Raji (cell line): ENCODE measurements at regions not wholly inside any gene's neighbourhood (a gene's known extent, or its start where the extent isn't known, plus 50 kb on each side); places are given as distances from the start of the nearest gene placed in this dataset.

Experiments
- POLR2A ChIP-seq: IDR thresholded peaks from 2 replicates; pipeline ENCODE4 v1.6.1; 2011; ENCODE audit warnings: low read depth, low read length, control low read depth; ENCODE audit not compliant: insufficient read depth

DNA sequence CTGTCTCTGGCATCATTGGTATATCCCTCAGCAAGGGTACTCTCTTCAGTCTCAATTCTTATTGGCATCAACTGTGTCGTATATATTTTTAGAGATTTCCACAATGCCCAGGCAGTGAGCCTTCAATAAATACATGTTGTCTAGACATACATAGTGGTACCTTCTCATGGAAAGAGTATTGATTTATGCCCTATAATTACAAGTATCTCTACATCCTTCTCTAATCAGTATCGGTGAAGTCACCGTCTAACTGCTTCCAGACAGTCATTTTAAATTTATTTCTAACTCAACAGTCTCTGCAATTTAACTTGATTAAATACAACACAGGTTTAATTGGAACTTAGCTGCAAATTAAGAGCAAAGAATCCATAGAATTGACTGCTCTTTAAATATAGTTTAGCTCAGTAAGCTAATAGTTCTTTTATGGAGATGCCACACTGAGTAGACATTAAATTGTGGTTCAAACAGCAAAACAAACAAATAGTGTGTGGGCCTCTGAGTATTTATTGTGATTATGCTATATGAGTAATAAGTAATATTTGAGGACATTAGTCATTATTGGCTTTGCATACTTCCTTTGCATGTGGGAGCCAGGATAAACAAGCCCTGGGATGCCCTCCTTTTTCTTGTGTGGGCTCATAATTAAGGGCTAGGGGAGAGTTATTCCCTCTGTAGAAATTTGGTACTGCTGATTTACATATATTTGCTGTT is 126.9 kb upstream of the DUSP10 start:
- TF ChIP-seq POLR2A: no peak

DNA sequence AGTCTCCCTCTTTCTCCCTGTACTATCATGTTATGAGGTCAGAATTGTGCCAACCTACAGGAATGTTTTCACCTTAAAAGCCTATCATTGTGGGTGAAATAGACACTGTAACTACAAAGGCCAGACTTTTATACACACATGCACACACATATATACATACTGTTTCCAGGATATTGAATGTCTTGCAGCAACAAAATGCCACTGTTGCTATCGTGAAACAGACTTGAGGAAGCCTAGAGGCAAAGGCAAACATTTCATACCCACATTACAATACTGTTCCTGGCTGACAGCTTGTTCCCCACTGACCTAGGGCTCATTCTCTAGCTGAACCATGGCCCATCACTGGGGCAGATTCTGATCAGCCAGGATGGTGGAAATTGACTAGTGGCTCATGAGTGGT is 125.1 kb upstream of the DUSP10 start:
- TF ChIP-seq POLR2A: no peak

DNA sequence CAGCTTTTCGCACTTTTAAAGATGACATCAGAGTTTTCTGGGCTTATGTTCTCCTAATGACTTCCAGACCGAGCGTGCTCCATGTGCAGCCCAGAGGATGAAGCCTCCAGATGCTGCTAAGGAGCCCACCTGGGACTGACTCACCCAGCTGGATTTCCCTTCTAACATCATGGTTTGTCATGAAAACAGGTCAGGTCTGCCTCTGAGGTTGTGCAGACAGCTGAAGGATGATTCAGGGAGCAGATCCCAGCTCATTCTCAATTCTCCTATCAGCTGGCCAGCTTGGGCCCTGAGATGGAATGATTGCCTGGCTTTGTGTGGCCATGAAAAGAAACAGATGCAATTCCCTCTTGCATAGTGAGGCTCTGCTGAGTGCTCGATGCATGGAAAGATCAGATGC is 123.9 kb upstream of the DUSP10 start:
- TF ChIP-seq POLR2A: no peak

DNA sequence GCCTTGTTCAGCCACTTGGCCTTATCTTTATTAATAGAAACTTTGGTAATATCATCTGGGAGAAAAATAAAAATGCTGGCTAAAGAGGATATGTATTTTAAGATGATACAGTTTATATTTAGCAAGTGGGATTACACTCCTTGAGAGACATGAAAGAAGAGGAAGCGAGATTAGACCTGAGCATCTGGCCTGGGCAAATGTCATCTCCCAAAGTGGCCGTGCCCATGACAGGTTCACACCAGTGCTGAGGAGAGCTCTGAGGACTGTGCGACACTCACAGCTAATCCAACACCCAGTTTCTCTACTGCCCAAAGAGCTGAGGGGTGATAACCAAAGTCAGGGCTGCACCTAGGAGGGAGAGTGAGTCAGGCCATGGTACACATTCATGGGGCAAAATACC is 121.7 kb upstream of the DUSP10 start:
- no peak for TF ChIP-seq POLR2A

DNA sequence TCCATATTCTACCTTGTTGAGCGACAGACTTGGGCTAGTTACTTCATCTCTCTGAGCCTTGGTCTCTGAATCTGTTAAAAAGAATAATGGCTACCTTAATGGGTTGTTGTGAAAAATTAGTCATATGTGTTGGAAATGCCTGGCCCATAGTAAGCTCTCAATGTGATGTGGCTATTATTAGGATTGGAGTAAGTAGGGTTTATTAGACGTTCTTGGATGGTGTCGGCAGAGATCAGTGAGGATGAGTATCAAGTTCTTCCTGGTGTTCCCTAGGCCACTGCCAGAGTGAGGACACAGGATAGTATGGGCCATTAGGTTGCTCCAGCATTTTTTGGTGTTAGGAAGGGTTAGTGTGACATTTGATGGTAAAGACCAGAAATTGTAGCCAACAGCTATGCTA is 121.1 kb upstream of the DUSP10 start:
- no peak for TF ChIP-seq POLR2A

DNA sequence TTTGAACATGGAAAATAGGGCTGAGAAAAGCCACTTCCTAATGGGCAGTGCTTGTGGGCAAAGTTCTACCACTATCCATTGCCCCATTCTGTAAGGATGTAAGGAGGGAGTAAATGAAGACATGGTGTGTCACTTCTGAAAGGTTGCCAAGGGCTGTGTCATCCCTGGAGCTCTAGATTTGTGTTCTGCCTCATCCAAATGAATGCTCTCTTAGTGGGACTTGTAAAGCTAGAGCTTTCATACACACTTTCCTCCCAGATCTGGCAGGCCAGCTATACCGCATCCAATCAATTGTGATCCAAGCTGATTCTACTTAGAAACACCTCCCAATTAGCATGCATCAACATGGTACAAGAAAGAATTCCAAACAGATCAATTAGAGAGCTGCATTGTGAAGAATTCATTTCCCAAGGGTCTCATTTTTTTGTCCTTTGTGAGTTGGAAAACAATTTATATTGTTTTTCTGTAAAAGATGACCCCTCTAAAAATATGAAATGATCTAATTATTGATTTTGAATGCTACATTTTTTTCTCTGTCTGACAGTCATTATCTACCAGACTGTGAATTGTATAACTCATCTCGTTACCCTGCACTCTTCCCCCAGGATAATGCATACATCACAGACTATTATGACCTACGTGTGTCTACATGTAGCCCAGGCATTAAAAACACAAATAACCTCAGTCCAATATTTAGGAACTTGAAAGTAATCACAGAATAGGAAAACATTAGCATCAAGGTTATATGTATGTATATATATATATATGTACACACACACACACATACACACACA is 117.1 kb upstream of the DUSP10 start:
- TF ChIP-seq POLR2A: no peak

DNA sequence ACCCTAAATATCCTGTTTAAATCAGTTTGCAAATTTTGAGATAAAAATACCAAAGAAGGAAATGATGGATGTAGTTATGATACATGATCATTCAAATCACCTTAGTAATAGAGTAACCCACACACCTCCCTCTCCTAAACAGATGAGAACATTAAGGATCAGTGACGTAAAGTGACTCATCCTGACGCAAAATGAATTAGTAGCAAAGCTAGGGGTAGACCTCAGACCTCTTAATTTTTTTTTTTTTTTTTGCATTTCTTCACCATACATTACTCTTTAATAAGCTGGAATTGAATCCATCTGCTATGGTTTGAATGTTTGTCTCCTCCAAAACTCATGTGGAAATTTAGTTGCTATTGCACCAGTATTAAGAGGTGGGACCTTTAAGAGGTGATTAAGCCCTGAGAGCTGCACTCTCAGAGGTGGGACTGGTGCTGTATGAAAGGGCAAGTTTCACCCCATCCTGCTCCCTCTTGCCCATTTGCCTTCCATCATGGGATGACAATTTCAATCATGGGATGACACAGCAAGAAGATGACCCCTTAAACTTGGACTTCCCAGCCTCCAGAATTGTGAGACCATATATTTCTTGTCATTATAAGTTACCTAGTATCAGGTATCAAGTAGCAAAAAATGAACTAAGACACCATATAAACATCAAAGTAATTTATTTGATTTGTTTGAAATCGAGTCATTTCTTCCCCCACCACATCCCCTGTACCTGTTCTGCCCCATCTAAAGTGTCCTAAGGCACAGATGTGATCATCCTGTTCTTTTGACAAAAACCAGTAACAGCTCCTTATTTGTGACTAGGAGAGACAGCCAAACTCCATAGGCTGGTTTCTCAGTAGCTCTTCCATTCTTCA is 114.6 kb upstream of the DUSP10 start:
- no peak for TF ChIP-seq POLR2A

DNA sequence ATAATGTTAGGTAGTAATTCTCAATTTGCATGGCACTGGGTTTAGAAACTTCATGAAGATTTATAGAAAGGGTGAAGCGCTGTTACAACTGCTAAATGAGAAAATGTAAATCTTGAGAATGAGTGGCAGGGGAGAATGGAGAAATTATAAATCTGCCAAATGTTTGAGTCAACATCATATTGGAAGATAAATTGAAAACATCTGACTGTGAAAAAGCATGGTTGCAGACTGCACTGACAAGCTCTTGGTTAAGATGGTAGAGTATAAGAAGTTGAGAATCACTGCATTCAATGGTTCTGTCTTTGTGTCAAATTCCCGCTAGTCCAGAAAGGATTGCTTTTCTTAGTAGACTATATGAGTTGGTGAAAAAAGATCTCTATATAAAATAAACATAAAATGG is 113.3 kb upstream of the DUSP10 start:
- no peak for TF ChIP-seq POLR2A

DNA sequence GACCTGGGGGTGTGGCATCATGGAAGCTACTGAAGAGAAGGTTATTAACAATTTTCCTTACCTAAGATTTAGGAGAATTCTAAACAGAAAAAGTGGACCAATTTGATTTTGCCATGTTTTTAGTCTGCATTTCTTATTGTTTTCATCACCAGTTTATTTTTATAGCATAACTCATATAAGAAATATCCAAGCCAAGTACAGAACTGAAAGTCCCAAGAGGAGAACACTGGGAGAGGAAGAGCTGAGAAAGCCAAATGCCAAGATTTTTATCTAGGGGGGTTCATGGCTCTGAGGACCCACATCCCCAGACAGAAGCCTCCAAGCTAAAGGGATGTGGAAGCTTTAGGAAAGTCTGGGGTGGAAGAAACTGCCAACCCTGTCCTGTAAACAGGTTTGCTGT is 109.4 kb upstream of the DUSP10 start:
- TF ChIP-seq POLR2A: no peak

DNA sequence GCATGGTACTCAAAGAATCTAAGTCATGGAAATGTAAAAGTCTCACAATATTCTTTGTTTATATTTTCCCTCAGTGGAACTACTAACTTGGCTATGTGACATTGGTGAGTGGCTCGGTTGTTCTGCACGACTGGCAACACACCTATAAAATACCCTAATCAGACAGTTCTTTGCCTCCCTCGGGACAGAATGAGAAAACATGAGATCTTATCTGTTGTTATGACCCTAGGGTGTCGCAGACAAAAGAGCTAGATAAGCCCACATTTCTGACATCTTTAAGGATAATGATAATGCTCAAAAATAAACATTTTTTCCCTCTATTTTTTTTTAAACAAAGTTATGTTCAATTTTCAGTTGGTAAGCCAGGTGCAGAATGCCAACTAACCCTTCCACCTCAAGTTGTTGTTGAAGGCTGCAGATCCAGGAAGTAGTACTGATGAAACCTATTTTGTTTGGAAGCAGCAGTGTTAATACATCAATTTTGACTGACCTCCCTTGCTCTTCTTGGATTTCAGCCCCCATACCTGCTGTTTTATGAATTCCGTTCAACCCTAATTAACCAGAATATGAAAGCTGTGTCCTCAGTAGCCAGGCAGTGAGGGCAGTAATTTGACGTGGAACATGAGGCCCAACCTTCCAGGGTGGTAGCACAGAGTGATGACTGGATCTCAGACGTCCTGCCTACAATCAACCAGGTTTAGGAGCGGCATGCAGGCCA is 108.7 kb upstream of the DUSP10 start:
- TF ChIP-seq POLR2A: no peak

DNA sequence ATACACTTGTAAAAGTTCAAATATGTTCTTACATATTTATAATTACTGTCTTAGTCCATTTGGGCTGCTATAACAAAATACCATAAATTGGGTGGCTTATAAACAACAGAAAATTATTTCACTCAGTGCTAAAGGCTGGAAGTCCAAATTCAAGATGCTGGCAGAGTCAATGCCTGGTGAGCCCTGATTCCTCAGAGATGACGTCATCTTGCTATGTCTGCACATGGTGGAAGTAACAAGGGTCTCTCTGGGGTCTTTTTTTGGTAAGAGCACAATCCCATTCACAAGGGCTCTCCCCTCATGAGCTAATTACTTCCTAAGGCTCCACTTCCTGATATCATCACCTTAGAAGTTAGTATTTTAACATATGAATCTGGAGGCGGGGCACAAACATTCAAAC is 108.0 kb upstream of the DUSP10 start:
- no peak for TF ChIP-seq POLR2A

DNA sequence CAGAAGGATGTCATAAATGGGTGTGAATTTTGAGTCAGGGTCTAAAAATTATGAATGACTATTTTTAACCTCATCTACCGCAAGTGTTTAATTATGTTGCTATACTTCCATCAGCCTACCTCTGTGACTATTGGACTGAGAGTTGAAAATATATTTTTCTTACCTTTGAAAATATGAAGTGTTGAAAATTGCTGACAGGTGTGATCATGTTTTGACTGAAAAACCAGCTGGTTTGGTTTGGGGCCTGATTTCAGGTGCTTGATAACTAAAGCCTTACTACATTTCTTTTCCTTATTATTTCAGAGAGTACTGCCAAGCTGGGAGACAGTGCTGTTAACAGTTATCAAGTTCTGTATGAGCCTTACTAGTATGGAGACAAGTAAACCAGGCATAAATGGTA is 107.2 kb upstream of the DUSP10 start:
- no peak for TF ChIP-seq POLR2A

DNA sequence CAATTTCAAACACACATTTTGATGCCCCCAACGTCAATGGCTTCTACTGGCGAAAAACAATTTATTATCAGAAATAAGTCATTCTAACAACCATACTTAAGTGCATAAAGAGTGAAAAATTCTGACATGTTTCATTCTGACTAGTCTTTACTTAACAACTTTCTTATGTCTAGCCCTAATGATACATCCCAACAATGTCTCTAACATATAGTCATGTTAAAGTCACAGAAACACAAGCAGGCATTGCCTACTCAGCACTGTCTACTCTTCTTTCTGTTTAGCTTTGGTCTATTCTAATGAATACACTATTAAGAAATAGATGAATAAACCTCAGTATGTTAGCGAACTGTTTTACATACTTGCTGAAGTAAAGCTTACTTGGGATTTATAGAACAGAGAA is 105.8 kb upstream of the DUSP10 start:
- TF ChIP-seq POLR2A: no peak

DNA sequence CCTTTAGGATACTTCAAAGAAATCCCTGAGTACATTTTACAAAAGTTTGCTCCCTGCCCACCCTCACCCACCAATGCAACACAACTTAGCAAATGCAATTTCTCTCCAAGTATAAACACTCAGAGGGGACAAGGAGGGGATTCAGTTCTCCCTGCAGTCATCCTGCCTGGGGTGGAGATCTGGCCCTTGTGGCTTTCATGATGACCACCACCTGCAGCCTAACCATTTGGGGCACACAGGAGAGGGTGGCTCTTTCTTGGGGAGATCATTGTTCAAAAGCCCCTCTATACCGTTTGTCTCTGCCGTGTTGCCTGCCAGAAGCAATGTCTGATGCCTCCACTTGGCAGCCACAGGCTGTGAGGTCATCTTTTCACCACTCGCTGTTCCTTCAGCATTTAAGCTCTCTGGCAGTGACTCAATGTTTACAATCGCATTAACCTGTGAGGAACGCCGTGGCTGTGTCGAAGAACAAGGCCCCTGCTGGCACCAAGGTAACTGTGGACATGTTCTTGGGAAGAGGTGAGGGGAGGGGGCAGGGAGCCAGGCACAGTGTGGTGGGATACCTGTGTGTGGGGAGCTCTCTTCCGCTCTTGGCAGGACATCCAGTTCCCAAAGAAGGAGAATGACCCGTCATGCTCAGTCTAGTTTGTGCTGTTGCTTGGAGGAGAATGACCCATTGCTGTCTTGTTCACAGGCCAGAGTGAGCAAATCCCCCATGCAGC is 103.9 kb upstream of the DUSP10 start:
- TF ChIP-seq POLR2A: no peak
